SHP77 treated with DMSO at 0.1 percent for 48 hours (cell line): ENCODE measurements at regions not wholly inside any gene's neighbourhood (a gene's known extent, or its start where the extent isn't known, plus 50 kb on each side); places are given as distances from the start of the nearest gene placed in this dataset.
"Not testable (repeated sequence)": the region's sequence is repeated elsewhere in the genome, so short reads cannot be mapped to it uniquely, and the experiment has no call there.

Experiments used
- DNase-seq: peaks from one replicate; lab custom pipeline; 2025; lab: John Stamatoyannopoulos, UW

DNA sequence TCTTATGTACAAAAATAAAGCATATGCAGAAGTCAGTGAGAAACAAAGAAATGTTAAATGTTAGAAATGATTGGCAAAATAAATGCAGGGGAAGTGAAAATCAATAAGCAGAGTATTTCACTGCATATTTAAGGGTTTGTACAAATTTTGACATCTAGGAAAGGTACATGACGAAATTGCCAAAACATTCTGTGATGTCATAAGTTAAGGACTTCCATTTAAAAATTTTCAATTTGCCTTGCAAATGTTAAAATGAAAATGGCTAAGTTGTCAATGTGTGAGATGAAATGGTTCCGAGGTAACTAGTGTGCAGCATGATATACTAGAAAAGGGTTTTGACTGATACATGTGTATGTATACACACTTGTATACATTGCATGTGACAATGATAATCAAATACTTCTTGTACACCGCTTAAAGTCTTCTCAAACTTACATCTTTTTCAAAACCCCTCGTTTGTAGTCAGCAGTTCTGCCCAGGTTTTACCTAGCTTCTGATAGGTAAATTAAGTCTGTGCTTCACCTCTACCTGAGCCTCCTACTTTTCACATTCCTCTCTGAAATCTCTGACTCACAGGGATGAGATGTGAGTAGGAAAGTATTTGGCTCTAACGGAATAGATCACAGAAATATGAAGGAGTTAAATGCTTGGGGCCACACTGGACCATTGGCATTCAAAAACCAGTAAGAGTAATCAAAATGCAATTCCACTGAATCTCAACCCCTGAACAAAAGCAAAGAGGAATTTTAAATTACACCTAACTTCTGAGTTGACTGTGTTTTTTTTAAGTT is 442.4 kb upstream of the FOXG1 start:
- no peak for DNase-seq

DNA sequence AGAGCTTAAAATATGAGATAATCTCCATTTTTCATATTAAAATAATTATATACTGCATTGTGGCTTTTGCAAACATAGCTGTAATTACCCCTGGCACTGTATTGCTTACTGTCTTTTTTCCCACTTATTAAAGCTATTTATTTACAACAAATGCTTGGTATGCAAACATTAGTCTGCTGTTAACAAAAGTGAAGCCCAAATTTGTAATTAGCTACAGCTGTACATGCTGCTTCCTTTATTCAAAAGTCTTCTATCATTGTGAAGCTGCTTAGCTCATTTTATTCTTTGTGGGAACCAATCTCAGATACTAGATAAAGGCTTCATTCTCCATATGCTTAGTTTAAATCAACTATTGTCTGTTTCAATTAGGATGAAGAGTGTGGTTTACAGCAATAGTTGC is 425.8 kb upstream of the FOXG1 start:
- DNase-seq, result no peak

GRCh38 chr14:28344381-28344780 is 422.2 kb upstream of the FOXG1 start:
- DNase-seq, result no peak

DNA sequence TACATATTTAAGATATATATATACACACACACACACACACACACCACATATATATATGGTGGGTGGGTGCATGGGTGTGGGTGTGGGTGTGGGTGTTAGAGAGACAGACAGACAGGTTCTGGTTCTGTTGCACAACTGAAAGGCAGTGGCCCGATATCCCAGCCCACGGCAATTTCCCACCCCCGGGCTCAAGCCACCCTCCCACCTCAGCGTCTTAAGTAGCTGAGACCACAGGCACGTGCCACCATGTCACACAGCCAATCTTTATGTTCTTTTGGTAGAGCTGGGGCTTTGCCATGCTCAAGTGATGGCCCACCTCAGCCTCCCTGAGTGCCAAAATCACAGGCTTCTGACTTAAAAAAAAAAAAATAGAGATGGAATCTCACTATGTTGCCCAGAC is 417.8 kb upstream of the FOXG1 start:
- no peak for DNase-seq

DNA sequence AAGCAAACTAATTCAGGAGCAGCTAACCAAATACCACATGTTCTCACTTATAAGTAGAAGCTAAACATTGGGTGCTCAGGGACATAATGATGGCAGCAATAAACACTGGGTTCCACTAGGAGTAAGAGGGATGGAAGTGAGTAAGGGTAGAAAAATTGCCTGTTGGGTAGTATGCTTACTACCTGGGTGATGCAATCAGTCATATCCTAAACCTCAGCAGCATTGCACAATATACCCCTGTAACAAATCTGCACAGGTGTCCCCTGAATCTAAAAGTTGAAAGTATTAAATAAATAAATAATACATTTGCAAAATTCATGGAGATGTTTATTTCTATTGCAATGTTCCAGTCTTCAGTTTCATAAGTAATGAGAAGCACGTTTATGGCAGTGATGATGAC is 409.8 kb upstream of the FOXG1 start:
- no peak for DNase-seq

- no peak for DNase-seq
Measured at GRCh38 chr14:28361486-28361885, 405.1 kb upstream of the FOXG1 start.

DNA sequence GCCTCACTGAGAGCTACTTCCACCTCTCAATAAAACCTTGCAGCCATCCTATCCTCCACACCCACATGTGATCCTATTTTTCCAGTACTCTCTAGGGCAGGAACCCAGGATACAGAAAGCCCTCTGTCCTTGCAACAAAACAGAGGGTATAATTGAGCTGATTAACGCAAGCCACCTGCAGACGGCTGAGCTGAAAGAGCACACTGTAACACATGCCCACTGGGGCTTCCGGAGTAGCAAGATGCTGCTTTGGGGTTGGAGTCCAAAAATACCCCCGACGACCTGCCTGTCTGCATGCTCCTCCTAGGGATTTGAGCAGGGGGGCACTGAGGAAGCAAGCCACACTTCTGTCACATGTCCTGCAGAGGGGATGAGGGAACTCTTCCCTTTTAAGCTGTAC is 401.1 kb upstream of the FOXG1 start:
- no peak for DNase-seq

DNA sequence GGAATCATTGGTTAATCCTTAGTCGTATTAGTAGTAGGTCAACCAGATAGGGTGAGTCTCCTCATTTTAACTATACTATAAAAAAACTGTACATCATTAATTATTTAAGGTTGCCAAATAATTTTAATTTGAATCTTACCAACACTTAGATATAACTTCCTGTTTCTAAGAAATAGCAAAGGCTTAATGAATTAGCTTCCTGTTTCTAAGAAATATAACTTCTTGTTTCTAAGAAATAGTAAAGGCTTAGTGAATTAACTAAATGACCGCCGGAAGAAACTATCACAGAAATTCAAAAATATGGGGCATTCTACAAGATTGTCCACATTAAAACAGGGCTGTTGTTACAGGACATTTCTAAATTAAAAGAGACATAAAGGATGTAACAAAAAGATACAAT is 392.9 kb upstream of the FOXG1 start:
- DNase-seq, result no peak

DNA sequence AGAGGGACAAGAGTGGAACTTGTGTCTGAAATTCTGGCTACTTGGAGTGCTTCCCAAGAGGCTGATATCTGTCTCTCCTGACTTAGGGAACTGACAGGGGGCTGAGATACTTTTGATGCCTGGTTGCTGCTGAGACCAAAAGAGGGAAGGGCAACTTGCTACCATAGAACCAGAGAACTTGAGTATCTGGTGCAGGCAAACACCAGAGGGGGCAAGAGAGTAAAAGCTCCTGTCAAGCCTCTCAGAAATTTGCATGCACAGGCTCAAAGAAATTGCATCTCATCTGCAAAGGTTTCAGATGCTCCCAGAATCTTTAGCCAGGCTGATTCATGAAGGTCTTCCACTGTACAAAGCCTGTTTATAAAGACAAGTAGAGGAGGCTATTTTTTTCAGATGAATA is 391.3 kb upstream of the FOXG1 start:
- no peak for DNase-seq

- no peak for DNase-seq
Measured at GRCh38 chr14:28381656-28382055, 384.9 kb upstream of the FOXG1 start.

DNA sequence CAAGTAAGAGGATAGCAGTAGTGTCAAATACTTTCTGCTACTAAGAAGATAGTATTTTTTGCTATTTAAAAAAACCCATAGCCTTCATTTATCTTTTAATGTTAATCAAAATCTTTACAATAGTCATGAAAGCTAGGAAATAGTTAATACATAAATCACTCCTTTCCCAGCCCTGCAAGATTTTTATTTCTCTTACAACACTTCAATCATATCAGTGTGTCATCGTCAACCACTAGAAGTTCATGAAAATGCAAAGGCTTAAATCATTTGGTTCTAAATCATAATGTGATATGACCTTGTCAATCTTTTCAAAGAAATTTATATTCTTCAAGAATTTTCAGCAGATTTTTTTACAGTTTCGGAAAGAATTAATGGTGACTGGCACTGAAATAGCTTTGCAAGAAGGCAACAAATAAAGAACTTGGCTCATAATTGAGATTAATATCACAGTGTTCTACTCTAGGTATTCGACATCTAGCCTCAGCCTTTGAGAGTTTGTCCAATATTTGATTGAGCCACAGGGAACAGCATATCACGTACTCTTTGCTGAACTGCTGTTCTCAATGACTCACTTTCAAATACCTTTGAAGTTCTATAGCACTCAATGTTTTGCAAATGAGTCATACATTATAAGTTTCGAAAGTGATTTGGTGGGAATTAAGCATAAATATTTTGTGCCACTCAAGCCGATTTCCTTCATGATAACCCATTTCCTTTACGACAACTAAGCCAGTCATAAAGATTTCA is 384.0 kb upstream of the FOXG1 start:
- DNase-seq, result no peak

DNA sequence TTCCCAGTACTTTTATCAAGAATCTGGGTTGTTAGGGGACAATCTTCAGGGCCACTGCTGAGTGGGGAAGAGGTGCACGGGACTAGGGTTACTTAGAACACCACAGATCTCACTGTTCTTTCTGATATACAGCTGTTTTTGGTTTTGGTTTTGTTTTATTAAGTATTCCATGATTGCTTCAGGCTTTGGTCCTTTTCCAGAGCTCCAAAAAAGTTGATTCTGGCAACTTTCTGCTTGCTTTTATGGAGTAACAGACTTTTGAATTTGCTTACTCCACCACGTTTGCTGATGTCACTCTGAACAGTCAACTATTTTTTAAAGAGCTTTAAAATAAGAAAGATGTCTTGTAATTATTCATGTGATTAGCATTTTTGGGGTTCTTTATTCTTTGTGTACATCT is 368.1 kb upstream of the FOXG1 start:
- DNase-seq, result no peak

- not testable (repeated sequence) for DNase-seq
Measured at GRCh38 chr14:28401705-28402104, 364.9 kb upstream of the FOXG1 start.

DNA sequence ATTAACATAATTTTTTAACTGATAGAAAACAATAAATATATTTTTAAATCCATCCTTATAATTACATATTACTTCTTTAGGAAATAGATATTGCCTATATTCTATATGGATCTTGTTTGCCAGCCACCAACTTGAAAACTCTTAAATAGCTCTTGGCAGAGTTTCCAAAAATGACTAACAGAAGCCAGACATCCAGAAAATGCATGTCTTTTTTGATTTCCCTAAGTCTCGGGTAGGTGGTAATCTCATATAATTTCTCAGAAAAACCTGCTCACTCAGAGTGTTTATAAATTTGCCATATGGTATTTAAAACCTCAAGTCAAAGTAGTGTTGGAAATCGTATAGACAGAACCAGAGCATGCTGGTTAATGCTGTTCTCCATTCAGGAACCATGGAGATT is 360.4 kb upstream of the FOXG1 start:
- DNase-seq, result no peak

DNA sequence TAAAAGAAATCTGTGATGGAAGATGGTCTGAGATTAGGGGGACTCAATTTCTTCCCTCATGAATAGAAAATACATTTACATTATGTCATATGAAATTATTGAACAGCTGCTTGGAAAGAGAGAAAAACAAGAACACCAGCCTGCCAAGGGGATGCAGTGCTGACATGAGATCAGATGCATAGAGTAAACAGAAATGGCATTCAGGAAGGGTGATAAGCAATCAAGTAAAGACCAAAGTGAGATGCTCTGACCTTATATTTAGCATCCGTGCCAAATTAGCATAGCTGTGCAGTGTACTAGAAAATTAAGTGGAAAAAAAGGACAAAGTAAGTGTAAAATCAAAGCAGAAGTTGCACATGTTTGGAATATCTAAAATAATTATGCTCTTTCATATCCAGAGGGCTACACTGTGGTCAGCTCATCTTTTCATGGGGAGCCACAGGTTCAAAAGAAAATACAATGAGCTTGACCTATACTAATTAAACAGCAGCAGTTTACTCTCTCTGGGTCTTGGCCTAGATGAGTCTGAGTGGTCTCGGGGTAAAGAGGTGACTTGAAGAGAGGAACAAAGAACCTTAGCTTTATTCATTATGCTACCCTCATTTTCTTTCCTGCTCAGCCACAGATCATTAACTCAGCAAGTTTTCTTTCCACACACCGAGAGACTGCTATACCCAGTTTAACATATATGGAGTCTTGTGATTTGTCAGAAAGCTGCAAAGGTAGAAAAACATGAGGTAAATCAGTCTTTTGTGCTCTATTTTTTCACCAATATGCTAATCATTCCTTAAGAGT is 359.4 kb upstream of the FOXG1 start:
- no peak for DNase-seq

- no peak for DNase-seq
Measured at GRCh38 chr14:28407996-28408395, 358.6 kb upstream of the FOXG1 start.

GRCh38 chr14:28412077-28412476 is 354.5 kb upstream of the FOXG1 start:
- no peak for DNase-seq

- DNase-seq, result no peak
Measured at GRCh38 chr14:28426960-28427359, 339.6 kb upstream of the FOXG1 start.

GRCh38 chr14:28436821-28437220 is 329.8 kb upstream of the FOXG1 start:
- DNase-seq, result no peak

- no peak for DNase-seq
Measured at GRCh38 chr14:28461389-28461788, 305.2 kb upstream of the FOXG1 start.

- DNase-seq, result no peak
Measured at GRCh38 chr14:28467611-28468010, 299.0 kb upstream of the FOXG1 start.

DNA sequence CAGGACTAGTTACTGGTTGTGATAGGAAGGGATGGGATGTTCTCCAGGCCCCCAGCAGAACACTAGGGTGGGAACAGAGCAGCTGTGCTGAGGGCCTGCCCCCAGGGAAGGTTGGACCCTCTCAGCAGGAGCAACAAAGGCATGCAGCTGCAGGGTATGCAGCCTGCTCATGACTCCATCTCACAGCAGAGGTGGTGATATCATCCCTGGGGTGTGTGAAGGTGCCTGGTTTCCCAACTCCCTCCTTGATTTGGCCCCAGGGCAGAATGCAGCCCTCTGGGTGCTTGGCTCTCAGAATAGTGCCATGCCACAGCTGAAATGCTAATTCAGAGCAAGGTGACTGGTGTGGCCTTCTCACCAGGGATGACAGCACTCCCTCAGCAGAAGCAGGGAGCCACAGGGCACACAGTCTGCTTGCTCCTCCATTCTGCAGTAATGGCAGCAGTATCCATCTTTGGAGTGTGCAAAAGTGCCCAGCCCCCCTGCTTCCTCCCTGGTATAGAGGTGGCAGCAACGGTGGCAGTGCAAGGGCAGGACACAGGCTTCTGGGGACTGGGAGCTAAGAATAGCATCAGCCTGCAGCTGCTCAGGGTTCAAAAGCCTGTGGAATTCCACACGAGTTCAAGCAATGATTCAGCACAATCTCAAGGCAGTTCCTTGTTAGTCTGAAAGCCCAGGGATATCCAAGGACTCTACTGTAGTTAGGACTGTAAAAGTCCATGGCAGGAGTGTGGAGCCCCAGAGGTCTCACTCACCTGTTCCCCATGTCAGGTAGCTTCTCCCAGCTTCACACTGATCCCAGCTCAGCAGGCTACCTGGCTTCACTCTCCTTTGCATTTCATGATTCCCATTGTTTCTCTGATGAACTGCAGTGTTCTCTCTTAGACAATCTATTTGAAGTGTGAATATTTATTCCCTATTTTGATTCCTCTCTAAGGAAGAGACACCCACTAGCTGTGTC is 298.1 kb upstream of the FOXG1 start:
- DNase-seq, result peak; percentile 56
